Activated CD4-positive, alpha-beta memory T cell treated with anti-CD3 and anti-CD28 coated beads, Interleukin-2, amount 10 ng/mL, durations not matched to agents 7 days and 5 days (primary cell): ENCODE measurements at regions not wholly inside any gene's neighbourhood (a gene's known extent, or its start where the extent isn't known, plus 50 kb on each side); places are given as distances from the start of the nearest gene placed in this dataset.

Experiments used
- CTCF ChIA-PET: fragments of 350-600 bp; sonication (Branson Sonifier 250); formaldehyde crosslinking; loops from one replicate; lab custom pipeline; 2021; ENCODE audit warnings: antibody characterized with exemption, inconsistent platforms; lab: Charles Lee
- POLR2A ChIA-PET: fragments of 350-600 bp; sonication (Branson Sonifier 250); formaldehyde crosslinking; loops from one replicate; lab custom pipeline; 2021; ENCODE audit warnings: antibody characterized with exemption; lab: Charles Lee
- DNase-seq: peaks from one replicate; pipeline ENCODE4 v3.0.0-alpha.2; 2020
- H3K27ac Mint-ChIP-seq: one replicate; pipeline ENCODE4 v1.8.0; 2021; ENCODE audit warnings: mild to moderate bottlenecking, mixed read lengths
- H3K27me3 Mint-ChIP-seq: one replicate; pipeline ENCODE4 v1.8.0; 2021; ENCODE audit warnings: mixed read lengths
- H3K36me3 Mint-ChIP-seq: one replicate; pipeline ENCODE4 v1.8.0; 2021; ENCODE audit warnings: low read depth, mixed read lengths
- H3K4me1 Mint-ChIP-seq: one replicate; pipeline ENCODE4 v1.8.0; 2021; ENCODE audit warnings: mixed read lengths
- H3K4me3 Mint-ChIP-seq: one replicate; pipeline ENCODE4 v1.8.0; 2021; ENCODE audit warnings: mild to moderate bottlenecking, mixed read lengths
- H3K9me3 Mint-ChIP-seq: one replicate; pipeline ENCODE4 v1.8.0; 2021; ENCODE audit warnings: mixed read lengths

DNA sequence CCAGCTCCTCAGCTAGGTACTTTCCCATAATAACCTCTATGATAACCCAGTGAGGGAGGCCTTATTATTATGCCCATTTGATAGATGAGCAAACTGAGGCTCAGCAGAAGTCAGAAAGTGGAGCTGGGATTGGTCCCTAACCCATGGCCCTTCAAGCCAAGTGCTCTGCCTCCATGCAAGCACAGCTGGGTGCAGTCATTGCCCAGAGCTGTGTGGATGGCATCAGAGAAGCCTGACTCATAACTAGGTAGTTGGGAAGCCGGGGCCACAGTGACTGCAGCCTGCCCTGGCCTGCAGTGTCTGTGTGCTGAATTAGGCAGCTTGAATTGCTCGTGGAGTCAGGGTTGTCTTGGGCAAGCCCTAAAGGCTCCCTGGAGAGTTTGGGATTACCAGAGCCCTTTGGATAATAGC is 89.9 kb upstream of the SLC2A1 start:
- ChIA-PET CTCF (interaction anchor here (0.8 kb wide), 1 partner anchor 28 kb away, joined by 3 read pairs; no protein-coding TSS in a partner anchor), POLR2A (interaction anchor here (0.9 kb wide), 1 partner anchor 125 kb away, joined by 3 read pairs; no protein-coding TSS in a partner anchor)
- Mint-ChIP-seq H3K27me3 (peaks cover 11% of the 10 kb centered on the region), H3K4me1 (peaks cover 6% of the 10 kb centered on the region), H3K4me3 (no peak overlapping the region), H3K27ac (no peak overlapping the region), H3K36me3 (no peaks in the 10 kb centered on the region), H3K9me3 (no peaks in the 10 kb centered on the region)
- DNase-seq, result no peak

DNA sequence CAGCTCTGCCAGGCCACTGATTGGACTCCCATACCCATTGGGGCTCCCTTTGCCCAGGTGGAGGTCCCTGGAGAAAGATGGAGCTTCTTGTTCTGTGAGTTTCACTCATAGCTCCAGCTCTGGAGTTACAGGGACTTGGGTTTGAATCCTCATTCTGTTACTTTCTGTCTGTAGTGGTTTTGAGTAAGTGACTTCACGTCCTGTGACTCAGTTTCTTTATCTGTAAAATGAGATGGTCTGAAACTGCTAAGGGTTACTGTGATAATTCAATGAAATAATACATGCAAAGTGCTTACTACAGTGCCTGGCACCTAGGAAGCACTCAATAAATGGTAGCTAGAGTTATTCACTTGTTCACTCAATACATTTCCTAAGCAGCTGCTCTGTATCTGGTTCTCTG is 88.5 kb upstream of the SLC2A1 start:
- Mint-ChIP-seq H3K4me1 (peaks cover 11% of the 10 kb centered on the region), H3K36me3 (no peaks in the 10 kb centered on the region), H3K27ac (no peak overlapping the region), H3K27me3 (peaks cover 9% of the 10 kb centered on the region), H3K4me3 (no peak overlapping the region), H3K9me3 (no peaks in the 10 kb centered on the region)
- ChIA-PET CTCF (interaction anchor here (0.9 to 1.3 kb wide), 2 partner anchors 27 to 269 kb away, joined by 3 read pairs; no protein-coding TSS in a partner anchor), POLR2A (no interaction called here)
- DNase-seq, result no peak

GRCh38 chr1:43044572-43045361 is 86.1 kb upstream of the SLC2A1 start:
- H3K27me3 Mint-ChIP-seq, result peaks cover 4% of the 10 kb centered on the region
- DNase-seq, result no peak
- H3K4me3 Mint-ChIP-seq, result no peak overlapping the region
- H3K36me3 Mint-ChIP-seq, result no peaks in the 10 kb centered on the region
- H3K27ac Mint-ChIP-seq, result no peak overlapping the region
- CTCF ChIA-PET, result no interaction called here
- peaks cover 11% of the 10 kb centered on the region for H3K4me1 Mint-ChIP-seq
- H3K9me3 Mint-ChIP-seq, result no peaks in the 10 kb centered on the region
- POLR2A ChIA-PET, result no interaction called here

DNA sequence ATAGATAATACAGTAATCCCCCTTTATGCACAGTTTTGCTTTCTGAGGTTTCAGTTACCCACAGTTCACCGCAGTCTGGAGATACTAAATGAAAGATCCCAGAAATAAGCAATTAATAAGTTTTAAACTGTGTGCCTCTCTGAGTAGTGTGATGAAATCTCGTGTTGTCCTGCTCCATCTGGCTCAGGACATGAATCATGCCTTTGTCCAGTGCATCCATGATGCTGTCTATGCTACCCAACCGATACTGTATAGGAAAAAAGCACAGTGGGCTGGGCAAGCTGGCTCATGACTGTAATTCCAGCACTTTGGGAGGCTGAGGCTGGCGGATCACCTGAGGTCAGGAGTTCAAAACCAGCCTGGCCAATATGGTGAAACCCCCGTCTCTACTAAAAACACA is 85.0 kb upstream of the SLC2A1 start:
- Mint-ChIP-seq H3K4me1 (peaks cover 8% of the 10 kb centered on the region), H3K4me3 (no peak overlapping the region), H3K27ac (no peak overlapping the region), H3K36me3 (no peaks in the 10 kb centered on the region), H3K9me3 (no peaks in the 10 kb centered on the region), H3K27me3 (peaks cover 3% of the 10 kb centered on the region)
- ChIA-PET CTCF (no interaction called here), POLR2A (no interaction called here)
- no peak for DNase-seq

DNA sequence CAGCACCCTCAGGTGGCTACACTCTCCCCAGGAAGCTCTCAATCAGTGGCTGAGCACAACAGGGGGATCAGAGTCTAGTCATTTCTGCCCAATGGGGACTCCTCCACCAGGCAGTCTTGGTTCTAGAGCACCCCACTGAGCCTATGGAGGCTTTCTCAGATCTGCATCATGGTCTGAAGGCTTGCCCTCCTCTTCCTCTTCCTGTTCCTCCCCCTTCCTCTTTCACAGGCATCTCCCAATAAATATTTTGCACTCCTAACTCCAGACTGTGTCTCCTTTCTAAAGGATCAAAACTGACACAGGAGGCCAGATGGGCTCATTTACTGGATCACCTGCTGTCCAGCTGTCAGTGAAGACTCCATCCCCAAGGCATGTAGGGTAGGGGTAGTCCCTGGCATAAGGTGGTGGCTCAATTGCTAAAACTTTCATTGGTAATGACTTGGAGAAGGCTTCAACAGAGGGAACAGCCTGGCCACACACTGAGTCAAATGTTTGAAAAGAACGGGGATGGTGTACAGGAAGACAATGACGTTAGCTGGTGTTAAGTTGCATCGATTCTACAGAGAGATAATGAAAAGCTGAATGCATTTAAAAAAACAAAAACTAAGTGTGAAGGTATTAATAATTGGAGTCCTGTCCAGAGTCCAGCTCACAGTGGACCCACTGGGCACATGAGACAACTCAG is 84.2 kb upstream of the SLC2A1 start:
- Mint-ChIP-seq H3K9me3 (no peaks in the 10 kb centered on the region), H3K4me3 (no peak overlapping the region), H3K4me1 (peaks cover 6% of the 10 kb centered on the region), H3K27ac (no peak overlapping the region), H3K27me3 (no peaks in the 10 kb centered on the region), H3K36me3 (no peaks in the 10 kb centered on the region)
- ChIA-PET POLR2A (interaction anchor here (1.3 kb wide), 1 partner anchor 9 kb away, joined by 6 read pairs; no protein-coding TSS in a partner anchor), CTCF (interaction anchor here (0.9 to 1.1 kb wide), 2 partner anchors 128 to 130 kb away, joined by 3 read pairs; no protein-coding TSS in a partner anchor)
- no peak for DNase-seq

- ChIA-PET CTCF (interaction anchor here (0.9 kb wide), 1 partner anchor 127 kb away, joined by 3 read pairs; no protein-coding TSS in a partner anchor), POLR2A (interaction anchor here (1.3 kb wide), 1 partner anchor 9 kb away, joined by 6 read pairs; no protein-coding TSS in a partner anchor)
- Mint-ChIP-seq H3K9me3 (no peaks in the 10 kb centered on the region), H3K4me3 (no peak overlapping the region), H3K27ac (no peak overlapping the region), H3K4me1 (peaks cover 6% of the 10 kb centered on the region), H3K27me3 (no peaks in the 10 kb centered on the region), H3K36me3 (no peaks in the 10 kb centered on the region)
- no peak for DNase-seq
Observed at GRCh38 chr1:43042127-43042526, 83.5 kb upstream of the SLC2A1 start.

DNA sequence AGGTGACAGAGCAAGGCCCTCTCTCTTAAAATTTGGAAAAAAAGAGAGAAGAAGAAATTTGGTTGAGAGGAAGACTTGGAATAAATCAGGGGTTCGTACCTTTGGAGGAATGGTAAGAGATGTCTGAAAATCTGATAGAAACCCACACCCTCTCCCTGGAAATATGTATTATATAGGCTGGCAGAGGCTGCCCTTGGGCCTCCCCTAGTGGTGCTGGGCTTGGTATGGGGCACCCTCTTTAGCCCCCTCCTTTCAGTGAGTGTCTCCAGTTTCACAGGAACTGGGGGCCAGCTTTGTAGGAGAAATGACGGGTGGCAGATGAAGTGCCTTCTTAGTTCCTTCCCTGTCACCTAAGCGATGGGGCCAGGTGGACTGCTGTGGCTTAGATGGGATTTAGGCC is 82.9 kb upstream of the SLC2A1 start:
- Mint-ChIP-seq H3K36me3 (no peaks in the 10 kb centered on the region), H3K9me3 (no peaks in the 10 kb centered on the region), H3K27ac (no peak overlapping the region), H3K27me3 (peaks cover 2% of the 10 kb centered on the region), H3K4me1 (peaks cover 9% of the 10 kb centered on the region), H3K4me3 (no peak overlapping the region)
- ChIA-PET POLR2A (interaction anchor here (1.3 kb wide), 1 partner anchor 8 kb away, joined by 6 read pairs; no protein-coding TSS in a partner anchor), CTCF (no interaction called here)
- DNase-seq, result no peak

- H3K27me3 Mint-ChIP-seq, result peaks cover 2% of the 10 kb centered on the region
- H3K4me3 Mint-ChIP-seq, result no peak overlapping the region
- no peaks in the 10 kb centered on the region for H3K36me3 Mint-ChIP-seq
- H3K27ac Mint-ChIP-seq, result no peak overlapping the region
- no peaks in the 10 kb centered on the region for H3K9me3 Mint-ChIP-seq
- POLR2A ChIA-PET, result no interaction called here
- H3K4me1 Mint-ChIP-seq, result peaks cover 22% of the 10 kb centered on the region
- CTCF ChIA-PET, result no interaction called here
- no peak for DNase-seq
Observed at GRCh38 chr1:43039228-43040055, 80.8 kb upstream of the SLC2A1 start.

- Mint-ChIP-seq H3K36me3 (no peaks in the 10 kb centered on the region), H3K4me3 (no peak overlapping the region), H3K9me3 (no peaks in the 10 kb centered on the region), H3K27me3 (peaks cover 2% of the 10 kb centered on the region), H3K27ac (no peak overlapping the region), H3K4me1 (peaks cover 26% of the 10 kb centered on the region)
- POLR2A ChIA-PET, result no interaction called here
- CTCF ChIA-PET, result interaction anchor here (1.5 kb wide), 1 partner anchor 125 kb away, joined by 3 read pairs; no protein-coding TSS in a partner anchor
- DNase-seq, result no peak
Observed at GRCh38 chr1:43038232-43038935, 79.7 kb upstream of the SLC2A1 start.

DNA sequence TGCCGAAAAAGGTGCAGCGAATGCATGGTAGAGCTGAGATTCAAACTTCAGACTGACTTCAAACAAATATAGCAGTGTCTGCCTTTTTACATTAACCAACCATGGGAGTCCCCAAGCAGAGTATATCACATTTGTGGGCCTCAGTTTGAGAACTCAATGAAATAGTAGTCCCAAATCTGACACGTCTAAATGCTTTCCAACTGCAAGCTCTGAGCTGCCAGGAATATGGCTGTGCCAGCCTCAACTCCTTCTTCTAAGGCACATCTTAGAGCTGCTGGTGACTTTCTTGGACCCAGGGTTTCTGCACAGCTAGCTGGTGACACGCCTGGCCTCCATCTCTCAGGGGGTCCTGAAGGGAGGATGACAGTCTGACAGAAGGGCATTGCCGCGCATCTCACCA is 78.8 kb upstream of the SLC2A1 start:
- H3K27me3 Mint-ChIP-seq, result peaks cover 2% of the 10 kb centered on the region
- no peak overlapping the region for H3K4me3 Mint-ChIP-seq
- H3K36me3 Mint-ChIP-seq, result no peaks in the 10 kb centered on the region
- no peak overlapping the region for H3K27ac Mint-ChIP-seq
- H3K9me3 Mint-ChIP-seq, result no peaks in the 10 kb centered on the region
- ChIA-PET CTCF (interaction anchor here (1.5 kb wide), 1 partner anchor 124 kb away, joined by 3 read pairs; no protein-coding TSS in a partner anchor), POLR2A (no interaction called here)
- DNase-seq, result no peak
- H3K4me1 Mint-ChIP-seq, result peaks cover 21% of the 10 kb centered on the region

DNA sequence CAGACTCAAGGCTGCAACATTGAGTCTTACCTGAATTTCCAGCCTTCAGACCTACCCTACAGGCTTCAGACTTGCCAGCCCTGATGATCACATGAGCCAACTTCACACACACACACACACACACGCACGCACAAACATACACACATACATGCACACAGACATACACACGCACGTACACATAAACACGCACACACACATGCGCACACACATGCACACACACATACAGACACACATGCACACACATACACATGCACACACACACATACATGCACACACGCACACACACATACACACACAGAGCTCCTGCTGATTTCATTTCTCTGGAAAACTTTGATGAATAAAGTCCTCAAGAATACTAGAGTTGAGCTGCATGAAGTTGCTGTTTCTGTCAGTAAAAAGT is 78.3 kb upstream of the SLC2A1 start:
- CTCF ChIA-PET, result interaction anchor here (1.5 kb wide), 1 partner anchor 124 kb away, joined by 3 read pairs; no protein-coding TSS in a partner anchor
- peaks cover 20% of the 10 kb centered on the region for H3K4me1 Mint-ChIP-seq
- peaks cover 2% of the 10 kb centered on the region for H3K27me3 Mint-ChIP-seq
- H3K27ac Mint-ChIP-seq, result no peak overlapping the region
- POLR2A ChIA-PET, result no interaction called here
- H3K9me3 Mint-ChIP-seq, result no peaks in the 10 kb centered on the region
- no peaks in the 10 kb centered on the region for H3K36me3 Mint-ChIP-seq
- DNase-seq, result no peak
- no peak overlapping the region for H3K4me3 Mint-ChIP-seq
